Renal cortex interstitium (tissue), 11 donors: ENCODE measurements at regions not wholly inside any gene's neighbourhood (a gene's known extent, or its start where the extent isn't known, plus 50 kb on each side); places are given as distances from the start of the nearest gene placed in this dataset.
"Not testable (repeated sequence)": the region's sequence is repeated elsewhere in the genome, so short reads cannot be mapped to it uniquely, and the experiment has no call there.

Source experiments
- DNase-seq, 11 donors: peaks; one replicate each; pipeline ENCODE4 v3.0.0-alpha.2; 2013; ENCODE audit warnings: low read depth in 9 of 11, low spot score in 4 of 11; ENCODE audit errors: extremely low read depth in 1 of 11

DNA sequence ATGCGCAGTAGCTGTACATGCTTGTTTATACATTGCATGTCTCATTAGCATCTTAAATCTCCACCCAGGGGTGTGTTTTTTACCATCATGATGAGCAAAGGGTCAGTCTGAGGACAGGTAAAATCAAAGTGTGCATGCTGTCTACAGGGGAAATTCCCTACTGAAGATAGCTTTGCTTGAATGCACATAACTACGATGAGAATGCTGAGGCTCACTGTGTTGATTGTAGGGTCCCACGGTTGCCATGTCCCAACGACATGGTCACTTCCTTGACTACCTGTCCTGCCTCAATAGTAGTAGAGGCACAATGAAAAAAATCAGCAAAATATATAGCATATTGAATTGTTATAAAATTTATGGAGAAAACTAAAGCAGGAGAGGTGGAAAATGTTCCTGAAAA lies 95.6 kb upstream of the TUSC1 start:
- DNase-seq: no peak

- no peak for DNase-seq
These were observed 77.7 kb upstream of the TUSC1 start for GRCh38 chr9:25755951-25756350.

DNA sequence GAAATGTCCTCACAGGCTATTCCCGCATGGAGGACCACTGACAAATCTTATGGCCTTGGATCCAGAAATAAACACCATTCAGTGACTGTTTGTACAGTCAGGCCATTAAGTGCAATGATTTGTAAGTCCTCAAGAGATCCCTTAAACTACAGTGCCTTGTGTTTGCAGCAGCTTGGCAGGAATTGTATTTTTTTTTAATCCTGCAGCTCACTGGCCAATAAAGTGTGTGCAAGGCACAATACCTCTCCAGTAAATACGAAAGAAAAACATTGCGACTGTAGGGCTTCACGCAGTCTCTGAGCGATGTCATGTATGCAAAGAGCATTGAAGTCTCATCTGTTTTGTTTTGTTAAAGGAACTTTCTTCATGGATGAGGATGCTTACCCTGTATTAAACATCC lies 74.2 kb upstream of the TUSC1 start:
- DNase-seq: no peak

DNA sequence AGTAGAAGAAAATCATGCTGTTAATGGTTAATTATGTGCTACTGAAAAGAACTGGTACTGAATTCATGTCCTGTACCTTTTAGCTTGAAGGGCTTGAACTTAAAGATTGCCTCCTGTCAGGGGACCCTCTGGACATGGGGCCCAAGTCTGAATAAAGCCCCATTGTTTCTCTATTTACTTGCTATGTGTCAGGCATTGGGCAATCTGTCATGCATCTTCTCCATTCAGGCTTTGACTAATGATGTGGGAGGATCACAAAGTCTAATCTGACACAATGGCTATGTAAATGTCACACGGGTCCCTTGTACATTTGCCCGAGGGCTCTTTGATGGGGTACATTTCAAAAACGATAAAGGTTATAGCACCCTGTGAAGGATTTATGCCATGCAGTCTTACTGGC lies 64.0 kb upstream of the TUSC1 start:
- no peak for DNase-seq

GRCh38 chr9:25733336-25733982 lies 55.2 kb upstream of the TUSC1 start:
- DNase-seq: no peak

DNA sequence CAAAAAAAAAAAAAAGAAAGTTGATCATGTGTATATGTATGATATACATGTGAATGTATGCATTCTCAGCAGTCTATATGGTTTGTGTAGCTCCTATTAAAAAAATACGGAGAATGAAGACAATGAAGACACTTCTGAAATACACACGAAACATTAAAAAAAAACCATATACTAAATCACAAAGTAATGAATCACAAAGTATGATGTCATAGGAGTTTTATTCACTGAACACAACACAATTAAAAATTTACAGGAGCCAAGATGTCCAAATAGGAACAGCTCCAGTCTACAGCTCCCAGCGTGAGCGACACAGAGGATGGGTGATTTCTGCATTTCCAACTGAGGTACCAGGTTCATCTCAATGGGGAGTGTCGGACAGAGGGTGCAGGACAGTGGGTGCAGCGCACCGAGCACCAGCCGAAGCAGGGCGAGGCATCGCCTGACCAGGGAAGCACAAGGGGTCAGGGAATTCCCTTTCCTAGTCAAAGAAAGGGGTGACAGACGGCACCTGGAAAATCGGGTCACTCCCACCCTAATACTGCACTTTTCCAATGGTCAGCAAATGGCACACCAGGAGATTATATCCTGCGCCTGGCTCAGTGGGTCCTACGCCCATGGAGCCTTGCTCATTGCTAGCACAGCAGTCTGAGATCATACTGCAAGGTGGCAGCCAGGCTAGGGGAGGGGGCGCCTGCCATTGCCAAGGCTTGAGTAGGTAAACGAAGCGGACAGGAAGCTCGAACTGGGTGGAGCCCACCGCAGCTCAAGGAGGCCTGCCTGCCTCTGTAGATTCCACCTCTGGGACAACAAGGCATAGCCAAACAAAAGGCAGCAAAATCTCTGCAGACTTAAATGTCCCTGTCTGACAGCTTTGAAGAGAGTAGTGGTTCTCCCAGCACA lies 53.9 kb upstream of the TUSC1 start:
- DNase-seq: not testable (repeated sequence)
